H1 (cell line): ENCODE measurements at regions not wholly inside any gene's neighbourhood (a gene's known extent, or its start where the extent isn't known, plus 50 kb on each side); places are given as distances from the start of the nearest gene placed in this dataset.

Experiments used
- EP300 ChIP-seq, 2 experiments: IDR thresholded peaks; 1 replicate in 1 of 2; 2 replicates in 1 of 2; pipeline ENCODE4 v1.6.1; 2011 to 2012; ENCODE audit warnings: low read depth in 2 of 2, low read length in 2 of 2, mild to moderate bottlenecking in 2 of 2, borderline replicate concordance in 1 of 2, inconsistent platforms in 1 of 2, moderate library complexity in 1 of 2
- FOSL1 ChIP-seq: IDR thresholded peaks from 2 replicates; pipeline ENCODE4 v1.6.1; 2011; ENCODE audit warnings: mild to moderate bottlenecking, low read depth, low read length, moderate library complexity; ENCODE audit not compliant: insufficient read depth
- JUN ChIP-seq: IDR thresholded peaks from 2 replicates; pipeline ENCODE4 v1.6.1; 2011; ENCODE audit warnings: low read depth, mild to moderate bottlenecking, improper control_type of control experiment, low read length
- RBBP5 ChIP-seq: IDR thresholded peaks from 2 replicates; pipeline ENCODE4 v1.7.1; 2012; ENCODE audit warnings: low read depth, mild to moderate bottlenecking, inconsistent platforms, low read length, moderate library complexity, borderline replicate concordance
- SRF ChIP-seq: IDR thresholded peaks from 2 replicates; pipeline ENCODE4 v1.6.1; 2011; ENCODE audit warnings: mild to moderate bottlenecking, low read depth, low read length, moderate library complexity
- TF ChIP-seq, protein P1 (sequence below), 3 experiments: IDR thresholded peaks; 1 replicate in 2 of 3; 2 replicates in 1 of 3; pipeline versions ENCODE4 v1.5.1 to v1.6.1; 2011; ENCODE audit warnings: low read length in 3 of 3, mild to moderate bottlenecking in 3 of 3, inconsistent platforms in 2 of 3, low read depth in 1 of 3, moderate library complexity in 1 of 3; ENCODE audit not compliant: insufficient read depth in 1 of 3; ENCODE audit errors: control extremely low read depth in 1 of 3

DNA sequence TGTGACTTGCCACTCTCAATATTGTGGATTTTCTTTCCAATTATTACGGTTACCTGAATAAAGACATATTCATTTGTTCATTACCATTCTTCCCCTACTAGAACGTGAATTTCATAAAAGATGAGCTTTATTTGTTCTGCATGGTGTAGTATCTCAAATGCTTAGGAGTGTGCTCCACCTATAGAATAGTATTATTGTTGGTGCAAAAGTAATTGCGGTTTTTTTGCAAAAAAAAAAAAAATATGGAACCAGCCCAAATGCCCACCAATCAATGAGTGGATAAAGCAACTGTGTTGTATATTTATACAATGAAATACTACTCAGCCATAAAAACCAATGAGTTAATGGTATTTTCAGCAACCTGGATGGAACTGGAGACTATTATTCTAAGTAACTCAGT is 525.5 kb upstream of the PRKX start (continued):
- TF ChIP-seq, protein P1, sequence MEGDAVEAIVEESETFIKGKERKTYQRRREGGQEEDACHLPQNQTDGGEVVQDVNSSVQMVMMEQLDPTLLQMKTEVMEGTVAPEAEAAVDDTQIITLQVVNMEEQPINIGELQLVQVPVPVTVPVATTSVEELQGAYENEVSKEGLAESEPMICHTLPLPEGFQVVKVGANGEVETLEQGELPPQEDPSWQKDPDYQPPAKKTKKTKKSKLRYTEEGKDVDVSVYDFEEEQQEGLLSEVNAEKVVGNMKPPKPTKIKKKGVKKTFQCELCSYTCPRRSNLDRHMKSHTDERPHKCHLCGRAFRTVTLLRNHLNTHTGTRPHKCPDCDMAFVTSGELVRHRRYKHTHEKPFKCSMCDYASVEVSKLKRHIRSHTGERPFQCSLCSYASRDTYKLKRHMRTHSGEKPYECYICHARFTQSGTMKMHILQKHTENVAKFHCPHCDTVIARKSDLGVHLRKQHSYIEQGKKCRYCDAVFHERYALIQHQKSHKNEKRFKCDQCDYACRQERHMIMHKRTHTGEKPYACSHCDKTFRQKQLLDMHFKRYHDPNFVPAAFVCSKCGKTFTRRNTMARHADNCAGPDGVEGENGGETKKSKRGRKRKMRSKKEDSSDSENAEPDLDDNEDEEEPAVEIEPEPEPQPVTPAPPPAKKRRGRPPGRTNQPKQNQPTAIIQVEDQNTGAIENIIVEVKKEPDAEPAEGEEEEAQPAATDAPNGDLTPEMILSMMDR (IDR thresholded peaks at IDR 0.05; ENCODE audit: control extremely low read depth in 1 of 3, insufficient read depth in 1 of 3, low read depth in 1 of 3, low read length in 3 of 3), result no peak
- no peak for TF ChIP-seq FOSL1
- TF ChIP-seq SRF, result no peak
- no peak for TF ChIP-seq RBBP5
- no peak for TF ChIP-seq JUN
- TF ChIP-seq EP300 (IDR thresholded peaks at IDR 0.05; ENCODE audit: borderline replicate concordance in 1 of 2, low read depth in 2 of 2, low read length in 2 of 2), result no peak
